Psoas muscle (tissue), 7 donors: ENCODE measurements at regions not wholly inside any gene's neighbourhood (a gene's known extent, or its start where the extent isn't known, plus 50 kb on each side); places are given as distances from the start of the nearest gene placed in this dataset.

Experiments used
- ATAC-seq, 4 donors: fragments of 200-7000 bp; cut with Tn5 transposase; one replicate each; pipeline ENCODE4 v1.9.1; 2020; ENCODE audit warnings: moderate library complexity in 3 of 4, mild to moderate bottlenecking in 2 of 4
- DNase-seq, 2 donors: peaks; one replicate each; pipeline ENCODE4 v3.0.0-alpha.2; 2020
- H3K27ac ChIP-seq: fragments of 200-600 bp; one replicate; pipeline ENCODE4 v1.8.0; 2022
- H3K27me3 ChIP-seq, 3 donors: fragments of 200-600 bp in 1 of 3; one replicate each; pipeline versions ENCODE4 v1.6.1 to v1.8.0; 2013 to 2022; ENCODE audit warnings: low read length in 2 of 3, mild to moderate bottlenecking in 2 of 3, moderate library complexity in 1 of 3; ENCODE audit not compliant: insufficient read depth in 3 of 3
- H3K36me3 ChIP-seq, 2 donors: fragments of 200-600 bp in 1 of 2; one replicate each; pipeline versions ENCODE4 v1.6.1 to v1.8.0; 2013 to 2022; ENCODE audit warnings: low read depth in 1 of 2, mild to moderate bottlenecking in 1 of 2, moderate library complexity in 1 of 2; ENCODE audit not compliant: insufficient read depth in 1 of 2
- H3K4me1 ChIP-seq: fragments of 200-600 bp; one replicate; pipeline ENCODE4 v1.8.0; 2022
- H3K4me3 ChIP-seq: fragments of 200-600 bp; one replicate; pipeline ENCODE4 v1.8.0; 2022; ENCODE audit warnings: mild to moderate bottlenecking
- H3K9me3 ChIP-seq: fragments of 200-600 bp; one replicate; pipeline ENCODE4 v1.8.0; 2022
- CTCF ChIP-seq: fragments of 200-600 bp; IDR thresholded peaks from one replicate; pipeline ENCODE4 v1.8.0; 2022; ENCODE audit warnings: antibody characterized with exemption
- WGBS, 3 donors: extraction: QIAGEN DNeasy Blood & Tissue Kit; methylation state at CpG; one replicate each; pipeline versions ENCODE4 v1.1.6 to v1.1.7; 2013; 5-methylcytosine and 5-hydroxymethylcytosine counted together
- intact Hi-C, 2 donors: fragments of 100-400 bp; cut with DNase I; formaldehyde crosslinking; loops; one replicate each; pipeline versions ENCODE4 v1.11.0 to v1.14.2; 2022
- donor health status: healthy with polysubstance abuse.
- donor health status: DM: no; HTN: no; CAD: no; lungs with moderate emphysema.
- donor health status: Bipolar disorder and iron deficiency.
- donor health status: healthy.
- donor health status: DM: yes; HTN: yes; CAD: no.
- donor health status: DM: no; HTN: no; CAD: no.
- donor health status: DM: yes; HTN: yes; CAD: no.

- Histone ChIP-seq H3K27me3 (no peaks in the 10 kb centered on the region), H3K27ac (no peak overlapping the region), H3K4me1 (no peaks in the 10 kb centered on the region), H3K36me3 (no peaks in the 10 kb centered on the region), H3K4me3 (no peak overlapping the region), H3K9me3 (peaks cover 12% of the 10 kb centered on the region)
- ATAC-seq = no peak
- 65 to 83% (median 66%) methylated on average over 3 of the region's 3 CpGs for WGBS, 3 donors
- intact Hi-C loops = no loop called here
- DNase-seq = no peak
- no peak for TF ChIP-seq CTCF
Observed at GRCh38 chr17:72240333-72240732, 119.5 kb downstream of the SOX9 start.

- Histone ChIP-seq H3K27ac (no peak overlapping the region), H3K36me3 (no peaks in the 10 kb centered on the region), H3K4me1 (no peaks in the 10 kb centered on the region), H3K4me3 (no peak overlapping the region), H3K9me3 (peaks cover 12% of the 10 kb centered on the region), H3K27me3 (no peaks in the 10 kb centered on the region)
- 62 to 68% (median 65%) methylated on average over 4 of the region's 4 CpGs for WGBS, 3 donors
- no peak for TF ChIP-seq CTCF
- intact Hi-C loops = no loop called here
- no peak for DNase-seq
- no peak for ATAC-seq
Observed at GRCh38 chr17:72244494-72244893, 123.7 kb downstream of the SOX9 start.

GRCh38 chr17:72244956-72245355 is 124.1 kb downstream of the SOX9 start:
- Histone ChIP-seq H3K27ac (no peak overlapping the region), H3K4me1 (no peaks in the 10 kb centered on the region), H3K27me3 (no peaks in the 10 kb centered on the region), H3K9me3 (peaks cover 12% of the 10 kb centered on the region), H3K36me3 (no peaks in the 10 kb centered on the region), H3K4me3 (no peak overlapping the region)
- DNase-seq = no peak
- TF ChIP-seq CTCF = no peak
- intact Hi-C loops = no loop called here
- no peak for ATAC-seq
- WGBS, 3 donors = 56 to 72% (median 57%) methylated on average over 2 of the region's 2 CpGs

- no peaks in the 10 kb centered on the region for H3K4me1 ChIP-seq
- no peak for TF ChIP-seq CTCF
- intact Hi-C loops = no loop called here
- ATAC-seq (no peak), DNase-seq (no peak)
- no peak overlapping the region for H3K4me3 ChIP-seq
- H3K36me3 ChIP-seq = no peaks in the 10 kb centered on the region
- H3K27ac ChIP-seq = no peak overlapping the region
- no peaks in the 10 kb centered on the region for H3K27me3 ChIP-seq
- H3K9me3 ChIP-seq = peaks cover 2% of the 10 kb centered on the region
- 85 to 90% (median 88%) methylated on average over 5 of the region's 5 CpGs for WGBS, 3 donors
Observed at GRCh38 chr17:72249441-72249840, 128.6 kb downstream of the SOX9 start.

- 87 to 93% (median 92%) methylated on average over 1 of the region's 1 CpG for WGBS, 3 donors
- ATAC-seq (no peak), DNase-seq (no peak)
- Histone ChIP-seq H3K4me1 (no peaks in the 10 kb centered on the region), H3K27me3 (no peaks in the 10 kb centered on the region), H3K36me3 (no peaks in the 10 kb centered on the region), H3K9me3 (no peaks in the 10 kb centered on the region), H3K4me3 (no peak overlapping the region), H3K27ac (no peak overlapping the region)
- no peak for TF ChIP-seq CTCF
- intact Hi-C loops = no loop called here
Observed at GRCh38 chr17:72250206-72250605, 129.4 kb downstream of the SOX9 start.
